ENCODE measurements at regions not wholly inside any gene's neighbourhood (a gene's known extent, or its start where the extent isn't known, plus 50 kb on each side); places are given as distances from the start of the nearest gene placed in this dataset.

DNA sequence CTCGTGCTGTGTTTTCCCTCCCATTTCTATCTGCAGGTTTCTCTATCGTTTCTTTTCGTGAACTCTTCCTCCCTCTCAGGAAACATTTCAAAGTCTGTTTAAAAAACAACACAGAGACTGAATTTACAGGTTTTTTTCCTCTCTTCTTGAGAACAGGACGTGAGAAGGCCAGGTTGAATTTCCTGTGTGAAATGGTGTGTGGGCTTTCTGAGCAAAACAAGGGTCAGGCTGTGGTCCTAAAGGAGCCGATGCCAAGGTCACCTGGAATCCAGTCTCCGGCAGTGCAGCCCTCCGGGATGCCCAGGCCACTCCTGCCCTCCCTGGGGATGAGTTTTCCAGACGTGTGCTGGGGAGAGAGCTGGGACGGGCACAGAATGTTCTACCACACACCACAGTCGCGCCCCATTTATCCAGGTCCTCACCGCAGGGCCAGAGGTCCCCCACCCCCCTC, 62.7 kb upstream of the RUNX3 start:
- Histone ChIP-seq H3K4me1 (ENCODE audit: control insufficient read depth, insufficient read depth, low read length) (no peaks in the 10 kb centered on the region), H3K23ac (ENCODE audit: low read depth, low read length) (no peak overlapping the region), H3K56ac (ENCODE audit: extremely low read depth, insufficient read depth, low read length) (no peak overlapping the region), H2AK9ac (replicated peaks; ENCODE audit: low read depth, low read length, poor library complexity) (no peak overlapping the region), H3K4me3 (ENCODE audit: insufficient read depth, low read depth, low read length) (no peak overlapping the region), H4K8ac (ENCODE audit: low read depth in 2 of 2, low read length in 2 of 2) (no peak overlapping the region), H3K4me2 (ENCODE audit: low read depth, low read length) (no peak overlapping the region), H3K4ac (ENCODE audit: low read depth, low read length) (no peak overlapping the region), H3K79me1 (ENCODE audit: low read depth in 1 of 2, low read length in 2 of 2) (no peaks in the 10 kb centered on the region), H3K9me3 (ENCODE audit: control insufficient read depth, insufficient read depth, low read length) (peaks cover 7% of the 10 kb centered on the region), H4K20me1 (ENCODE audit: insufficient read depth, low read length) (no peaks in the 10 kb centered on the region), H3K14ac (replicated peaks; ENCODE audit: low read depth, low read length) (no peak overlapping the region), H2BK20ac (ENCODE audit: low read depth, low read length) (no peak overlapping the region), H2BK15ac (ENCODE audit: low read depth, low read length) (no peak overlapping the region), H2BK120ac (ENCODE audit: low read depth, low read length) (no peak overlapping the region), H4K91ac (ENCODE audit: insufficient read depth, low read depth, low read length) (no peak overlapping the region), H3K9me1 (ENCODE audit: insufficient read depth, low read length) (no peaks in the 10 kb centered on the region), H3K36me3 (ENCODE audit: control insufficient read depth, insufficient read depth, low read length) (no peaks in the 10 kb centered on the region), H2AFZ (replicated peaks; ENCODE audit: low read length, poor library complexity) (no peak overlapping the region), H2AK5ac (ENCODE audit: low read depth, low read length) (no peak overlapping the region), H3K27ac (ENCODE audit: insufficient read depth, low read length) (no peak overlapping the region), H3K9ac (ENCODE audit: low read depth, low read length) (no peak overlapping the region), H3K27me3 (ENCODE audit: control insufficient read depth, insufficient read depth, low read length) (peaks cover 57% of the 10 kb centered on the region), H2BK5ac (ENCODE audit: low read depth, low read length, poor library complexity, severe bottlenecking) (no peak overlapping the region), H4K5ac (ENCODE audit: low read depth, low read length) (no peak overlapping the region), H3K18ac (ENCODE audit: low read depth, low read length) (no peak overlapping the region)
- no CpG with 5 or more reads among the region's 12 CpGs for WGBS, 2 experiments (ENCODE audit: extremely low coverage in 2 of 2, insufficient read length in 1 of 2)
- ATAC-seq (ENCODE audit: low read depth) = no peak
- in situ Hi-C loops (cut with MboI; ENCODE audit: low sequenced_read_pairs) (no loop called here), intact Hi-C loops (cut with micrococcal nuclease) (no loop called here), dilution Hi-C loops (cut with HindIII; ENCODE audit: low sequenced_read_pairs, unreplicated experiment) (no loop called here)
- TF ChIP-seq MXI1 (IDR thresholded peaks at IDR 0.05; ENCODE audit: borderline replicate concordance, low read depth, low read length) = no peak
- TF ChIP-seq NFE2L2 (IDR thresholded peaks at IDR 0.05; ENCODE audit: low read depth, low read length) = no peak
- no peak for TF ChIP-seq RFX5 (IDR thresholded peaks at IDR 0.05; ENCODE audit: low read depth, low read length)
- TF ChIP-seq FOS (IDR thresholded peaks at IDR 0.05; ENCODE audit: low read depth, low read length) = no peak
- no peak for TF ChIP-seq CEBPB (IDR thresholded peaks at IDR 0.05; ENCODE audit: low read depth, low read length)
- no peak for TF ChIP-seq MAFK (IDR thresholded peaks at IDR 0.05; ENCODE audit: low read depth, low read length)
- POLR2A ChIA-PET (ENCODE audit: unreplicated experiment) = no interaction called here
- no peak for DNase-seq
- CTCF ChIA-PET = no interaction called here
- no TSS peak for BruUV-seq (replicated peaks)

Data from IMR-90 (cell line).